ENCODE measurements at regions not wholly inside any gene's neighbourhood (a gene's known extent, or its start where the extent isn't known, plus 50 kb on each side); places are given as distances from the start of the nearest gene placed in this dataset.

- TF ChIP-seq POLR2A (IDR thresholded peaks at IDR 0.05): no peak
- TF ChIP-seq CTCF (IDR thresholded peaks at IDR 0.05 in 4 of 5, conservative IDR thresholded peaks at IDR 0.05 in 1 of 5): no peak
Observed at GRCh38 chr10:117763528-117763927, 221.0 kb downstream of the EMX2 start.

Data from gastrocnemius medialis (tissue), 4 donors.